ENCODE measurements at regions not wholly inside any gene's neighbourhood (a gene's known extent, or its start where the extent isn't known, plus 50 kb on each side); places are given as distances from the start of the nearest gene placed in this dataset.

- no peak for DNase-seq
- Histone ChIP-seq H3K27me3 (no peaks in the 10 kb centered on the region), H3K9me3 (no peaks in the 10 kb centered on the region), H3K4me1 (peaks cover 0 to 11% (median 5%) of the 10 kb centered on the region in 4 donors), H3K36me3 (no peaks in the 10 kb centered on the region), H3K27ac (no peak overlapping the region), H3K4me3 (no peak overlapping the region)
- TF ChIP-seq CTCF (IDR thresholded peaks at IDR 0.05), result no peak
- intact Hi-C loops (cut with DNase I; ENCODE audit: low total_unique reads), result no loop called here
Measured at GRCh38 chr5:158055111-158055501, 196.2 kb upstream of the CLINT1 start.

- H3K9me3 ChIP-seq, result no peaks in the 10 kb centered on the region
- no peak overlapping the region for H3K4me3 ChIP-seq
- no peak overlapping the region for H3K27ac ChIP-seq
- no peak for DNase-seq
- peaks cover 0 to 13% (median 6%) of the 10 kb centered on the region in 4 donors for H3K4me1 ChIP-seq
- no peaks in the 10 kb centered on the region for H3K27me3 ChIP-seq
- TF ChIP-seq CTCF (IDR thresholded peaks at IDR 0.05), result no peak
- no peaks in the 10 kb centered on the region for H3K36me3 ChIP-seq
- intact Hi-C loops (cut with DNase I; ENCODE audit: low total_unique reads), result no loop called here
Measured at GRCh38 chr5:158054223-158055110, 195.5 kb upstream of the CLINT1 start.

GRCh38 chr5:158051036-158051435 lies 192.1 kb upstream of the CLINT1 start:
- intact Hi-C loops (cut with DNase I; ENCODE audit: low total_unique reads), result no loop called here
- Histone ChIP-seq H3K4me1 (peaks cover 0 to 13% (median 6%) of the 10 kb centered on the region in 4 donors), H3K4me3 (no peak overlapping the region), H3K36me3 (no peaks in the 10 kb centered on the region), H3K27ac (no peak overlapping the region), H3K27me3 (no peaks in the 10 kb centered on the region), H3K9me3 (no peaks in the 10 kb centered on the region)
- no peak for DNase-seq
- TF ChIP-seq CTCF (IDR thresholded peaks at IDR 0.05), result no peak

- TF ChIP-seq CTCF (IDR thresholded peaks at IDR 0.05), result no peak
- Histone ChIP-seq H3K4me1 (peaks cover 0 to 13% (median 6%) of the 10 kb centered on the region in 4 donors), H3K9me3 (no peaks in the 10 kb centered on the region), H3K4me3 (no peak overlapping the region), H3K36me3 (no peaks in the 10 kb centered on the region), H3K27me3 (no peaks in the 10 kb centered on the region), H3K27ac (no peak overlapping the region)
- intact Hi-C loops (cut with DNase I; ENCODE audit: low total_unique reads), result no loop called here
- DNase-seq, result no peak
Measured at GRCh38 chr5:158050421-158050820, 191.5 kb upstream of the CLINT1 start.

- no peak overlapping the region for H3K27ac ChIP-seq
- intact Hi-C loops (cut with DNase I; ENCODE audit: low total_unique reads), result no loop called here
- H3K4me1 ChIP-seq, result peaks cover 0 to 13% (median 6%) of the 10 kb centered on the region in 4 donors
- no peaks in the 10 kb centered on the region for H3K27me3 ChIP-seq
- H3K36me3 ChIP-seq, result no peaks in the 10 kb centered on the region
- no peak for TF ChIP-seq CTCF (IDR thresholded peaks at IDR 0.05)
- no peak for DNase-seq
- H3K9me3 ChIP-seq, result no peaks in the 10 kb centered on the region
- no peak overlapping the region for H3K4me3 ChIP-seq
Measured at GRCh38 chr5:158049459-158049858, 190.5 kb upstream of the CLINT1 start.

Data from tibial artery (tissue), 4 donors.